OCI-LY7 (cell line): ENCODE measurements at regions not wholly inside any gene's neighbourhood (a gene's known extent, or its start where the extent isn't known, plus 50 kb on each side); places are given as distances from the start of the nearest gene placed in this dataset.

ENCODE experiments used
- BruUV-seq: library from RNA; stranded (reverse); fragments of 400-500 nt; replicated peaks from 2 replicates; lab custom pipeline; 2021; lab: Mats Ljungman, UMichigan
- CTCF ChIA-PET: fragments of 300-600 bp; sonication (Branson Sonifier 250); formaldehyde crosslinking; loops from one replicate; lab custom pipeline; 2022; ENCODE audit warnings: antibody characterized with exemption; ENCODE audit not compliant: unreplicated experiment; lab: Charles Lee
- POLR2A ChIA-PET: fragments of 300-600 bp; sonication (Branson Sonifier 250); formaldehyde crosslinking; loops from one replicate; lab custom pipeline; 2022; ENCODE audit warnings: antibody characterized with exemption; lab: Charles Lee
- DNase-seq: peaks from one replicate; pipeline ENCODE4 v3.0.0-alpha.2; 2015; ENCODE audit warnings: low spot score
- H2AFZ ChIP-seq: fragments of 200-600 bp; sonication (generic), shearing (Covaris generic); 2 replicates; pipeline ENCODE4 v1.6.1; 2014; ENCODE audit warnings: mild to moderate bottlenecking, antibody characterized with exemption, low read length, moderate library complexity
- H3K27ac ChIP-seq: fragments of 200-600 bp; sonication (generic); 2 replicates; pipeline ENCODE4 v1.5.1; 2014; ENCODE audit warnings: mixed run types, low read depth, mild to moderate bottlenecking, moderate library complexity, low read length, inconsistent platforms; ENCODE audit not compliant: poor library complexity, severe bottlenecking
- H3K36me3 ChIP-seq: fragments of 200-600 bp; sonication (generic); 2 replicates; pipeline ENCODE4 v1.6.1; 2014; ENCODE audit warnings: mild to moderate bottlenecking, antibody characterized with exemption, low read length, moderate library complexity, mixed read lengths; ENCODE audit not compliant: insufficient read depth
- H3K4me1 ChIP-seq: fragments of 200-600 bp; sonication (generic); 2 replicates; pipeline ENCODE4 v1.5.1; 2014; ENCODE audit warnings: mild to moderate bottlenecking, low read length; ENCODE audit not compliant: insufficient read depth, poor library complexity, severe bottlenecking
- H3K4me2 ChIP-seq: fragments of 200-600 bp; sonication (generic); 2 replicates; pipeline ENCODE4 v1.6.1; 2014; ENCODE audit warnings: mild to moderate bottlenecking, low read length
- H3K4me3 ChIP-seq: fragments of 200-600 bp; sonication (generic); 2 replicates; pipeline ENCODE4 v1.5.1; 2014; ENCODE audit warnings: mild to moderate bottlenecking, low read depth, low read length; ENCODE audit not compliant: poor library complexity, severe bottlenecking
- H3K79me2 ChIP-seq: fragments of 200-600 bp; sonication (generic); 2 replicates; pipeline ENCODE4 v1.6.1; 2016; ENCODE audit warnings: low read depth, mild to moderate bottlenecking, low read length, moderate library complexity, mixed read lengths; ENCODE audit not compliant: insufficient read depth
- H3K9me2 ChIP-seq: fragments of 200-600 bp; sonication (generic); 2 replicates; pipeline ENCODE4 v1.6.1; 2016; ENCODE audit warnings: mild to moderate bottlenecking, low read length, mixed read lengths; ENCODE audit not compliant: insufficient read depth
- H3K9me3 ChIP-seq: fragments of 200-600 bp; sonication (generic); 2 replicates; pipeline ENCODE4 v1.6.1; 2014; ENCODE audit warnings: mild to moderate bottlenecking, mixed run types, low read length, mixed read lengths
- H4K20me1 ChIP-seq: fragments of 200-600 bp; sonication (generic); 2 replicates; pipeline ENCODE4 v1.6.1; 2014; ENCODE audit warnings: mild to moderate bottlenecking, antibody characterized with exemption, low read length, moderate library complexity, mixed read lengths; ENCODE audit not compliant: insufficient read depth
- CTCF ChIP-seq: fragments of 200-600 bp; sonication (generic); conservative IDR thresholded peaks from 2 replicates; pipeline ENCODE4 v1.5.1; 2014; ENCODE audit warnings: mild to moderate bottlenecking, antibody characterized with exemption, low read length, moderate library complexity, mixed read lengths
- EZH2phosphoT487 ChIP-seq: fragments of 200-600 bp; sonication (generic); IDR thresholded peaks from 2 replicates; pipeline ENCODE4 v1.6.1; 2018; ENCODE audit warnings: low read depth, borderline replicate concordance, mild to moderate bottlenecking, mixed run types, antibody characterized with exemption, low read length, moderate library complexity, mixed read lengths
- intact Hi-C: fragments of 100-400 bp; cut with micrococcal nuclease; formaldehyde crosslinking; loops from one replicate; pipeline ENCODE4 v1.10.0; 2022; ENCODE audit not compliant: unreplicated experiment

DNA sequence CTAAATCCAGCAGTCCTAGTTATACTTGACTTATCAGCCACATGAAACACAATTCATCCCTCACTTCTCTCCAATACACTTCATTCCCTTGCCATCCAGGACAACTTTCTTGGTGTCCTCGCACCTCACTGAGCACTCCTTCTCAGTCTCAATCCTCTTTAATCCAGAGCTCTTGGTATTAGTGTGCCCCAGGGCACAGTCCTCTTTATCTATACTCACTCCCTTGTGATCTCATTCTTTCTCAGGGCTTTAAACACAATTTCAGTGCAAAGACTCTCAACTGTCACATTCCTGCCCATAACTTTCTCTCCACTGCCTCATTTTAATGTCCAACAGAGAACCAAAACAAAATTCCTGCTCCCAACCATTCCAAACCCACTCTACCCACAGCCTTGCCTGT, 60.8 kb upstream of the SPOPL start:
- no peak for DNase-seq
- CTCF ChIA-PET: no interaction called here
- BruUV-seq: no TSS peak
- POLR2A ChIA-PET: no interaction called here
- Histone ChIP-seq H3K4me3 (no peak overlapping the region), H3K9me3 (no peaks in the 10 kb centered on the region), H3K27ac (no peak overlapping the region), H3K36me3 (no peaks in the 10 kb centered on the region), H4K20me1 (no peaks in the 10 kb centered on the region), H3K4me2 (no peak overlapping the region), H3K4me1 (no peaks in the 10 kb centered on the region), H3K9me2 (no peaks in the 10 kb centered on the region), H3K79me2 (no peaks in the 10 kb centered on the region), H2AFZ (no peak overlapping the region)
- TF ChIP-seq EZH2phosphoT487 (no peak), CTCF (no peak)
- intact Hi-C loops: no loop called here

GRCh38 chr2:138441916-138442315, 59.7 kb upstream of the SPOPL start:
- Histone ChIP-seq H3K4me1 (no peaks in the 10 kb centered on the region), H4K20me1 (no peaks in the 10 kb centered on the region), H3K79me2 (no peaks in the 10 kb centered on the region), H3K36me3 (no peaks in the 10 kb centered on the region), H3K4me3 (no peak overlapping the region), H3K4me2 (no peak overlapping the region), H3K9me3 (no peaks in the 10 kb centered on the region), H2AFZ (no peak overlapping the region), H3K27ac (no peak overlapping the region), H3K9me2 (no peaks in the 10 kb centered on the region)
- BruUV-seq: no TSS peak
- POLR2A ChIA-PET: interaction anchor here (0.7 kb wide), 1 partner anchor 1945 kb away, joined by 3 read pairs; no protein-coding TSS in a partner anchor
- CTCF ChIA-PET: no interaction called here
- TF ChIP-seq CTCF: no peak
- no peak for TF ChIP-seq EZH2phosphoT487
- intact Hi-C loops: no loop called here
- no peak for DNase-seq

DNA sequence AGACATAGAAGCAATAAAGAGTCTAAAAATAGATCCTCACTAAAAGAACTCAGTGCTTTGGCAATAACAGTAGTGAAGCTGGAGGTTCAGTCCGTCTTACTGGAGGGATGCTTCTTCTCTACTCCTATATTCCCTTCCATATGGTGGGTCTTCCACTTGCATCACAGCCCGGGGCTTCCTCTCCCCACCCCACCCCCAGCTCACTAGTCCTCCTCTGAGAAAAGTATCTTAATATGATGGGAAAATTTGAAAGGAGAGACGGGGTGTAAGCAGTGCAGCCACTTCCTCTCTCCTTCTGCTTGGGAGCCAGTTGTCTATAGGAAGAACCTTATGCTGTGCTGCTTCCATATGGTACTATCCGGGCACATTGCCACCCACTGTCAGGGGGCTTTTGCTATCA, 57.2 kb upstream of the SPOPL start:
- H3K79me2 ChIP-seq: no peaks in the 10 kb centered on the region
- CTCF ChIA-PET: no interaction called here
- BruUV-seq: no TSS peak
- H3K36me3 ChIP-seq: no peaks in the 10 kb centered on the region
- H3K4me1 ChIP-seq: no peaks in the 10 kb centered on the region
- TF ChIP-seq EZH2phosphoT487 (no peak), CTCF (no peak)
- H3K4me2 ChIP-seq: no peak overlapping the region
- no peak overlapping the region for H3K27ac ChIP-seq
- no peaks in the 10 kb centered on the region for H3K9me3 ChIP-seq
- H3K4me3 ChIP-seq: no peak overlapping the region
- no peaks in the 10 kb centered on the region for H4K20me1 ChIP-seq
- no peak overlapping the region for H2AFZ ChIP-seq
- no peaks in the 10 kb centered on the region for H3K9me2 ChIP-seq
- POLR2A ChIA-PET: no interaction called here
- intact Hi-C loops: no loop called here
- no peak for DNase-seq
